ENCODE measurements at regions not wholly inside any gene's neighbourhood (a gene's known extent, or its start where the extent isn't known, plus 50 kb on each side); places are given as distances from the start of the nearest gene placed in this dataset.

DNA sequence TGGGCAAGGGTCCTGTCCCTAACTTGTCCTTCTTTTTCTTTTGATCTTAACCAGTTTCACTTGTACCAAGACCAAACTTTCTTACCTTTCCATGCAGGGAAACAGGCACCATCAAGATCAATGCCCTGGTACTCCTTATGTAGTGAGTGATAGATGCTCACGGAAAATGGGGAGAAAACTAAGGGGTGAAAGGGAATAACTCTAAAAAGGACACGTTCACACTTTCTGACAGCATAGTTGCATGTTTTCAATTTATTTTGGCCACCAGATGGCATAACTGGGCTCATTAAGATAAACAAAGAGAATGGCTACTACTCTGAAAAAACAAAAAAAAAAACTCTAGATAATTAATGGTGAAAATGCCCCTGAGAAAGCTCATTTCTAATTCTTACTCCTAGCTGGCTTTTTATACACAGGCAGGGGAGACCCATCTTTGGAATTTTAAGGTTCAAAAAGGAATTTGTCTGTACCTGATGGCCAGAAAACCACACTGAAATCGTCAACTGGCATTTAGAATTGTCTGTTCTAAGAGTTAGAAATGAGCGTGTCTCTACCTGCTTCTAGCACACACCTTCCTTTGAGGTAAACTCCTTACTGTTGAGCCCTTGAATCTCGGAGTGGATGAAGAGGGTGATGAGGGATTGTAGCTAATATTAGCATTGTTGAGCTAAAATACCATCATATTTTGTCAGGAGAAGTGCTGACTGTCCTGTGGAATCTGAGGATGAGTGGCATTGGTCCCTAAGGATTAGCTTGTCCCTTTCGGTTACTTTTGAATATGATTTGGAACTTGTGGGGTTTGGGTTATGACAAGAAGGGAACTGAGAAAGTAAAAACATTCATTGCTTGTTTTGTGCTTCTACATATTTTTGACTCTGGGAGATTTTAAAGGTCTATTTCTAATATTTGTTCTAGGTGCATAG is 62.2 kb upstream of the DDR1 start (continued):
- TF ChIP-seq, protein P1, sequence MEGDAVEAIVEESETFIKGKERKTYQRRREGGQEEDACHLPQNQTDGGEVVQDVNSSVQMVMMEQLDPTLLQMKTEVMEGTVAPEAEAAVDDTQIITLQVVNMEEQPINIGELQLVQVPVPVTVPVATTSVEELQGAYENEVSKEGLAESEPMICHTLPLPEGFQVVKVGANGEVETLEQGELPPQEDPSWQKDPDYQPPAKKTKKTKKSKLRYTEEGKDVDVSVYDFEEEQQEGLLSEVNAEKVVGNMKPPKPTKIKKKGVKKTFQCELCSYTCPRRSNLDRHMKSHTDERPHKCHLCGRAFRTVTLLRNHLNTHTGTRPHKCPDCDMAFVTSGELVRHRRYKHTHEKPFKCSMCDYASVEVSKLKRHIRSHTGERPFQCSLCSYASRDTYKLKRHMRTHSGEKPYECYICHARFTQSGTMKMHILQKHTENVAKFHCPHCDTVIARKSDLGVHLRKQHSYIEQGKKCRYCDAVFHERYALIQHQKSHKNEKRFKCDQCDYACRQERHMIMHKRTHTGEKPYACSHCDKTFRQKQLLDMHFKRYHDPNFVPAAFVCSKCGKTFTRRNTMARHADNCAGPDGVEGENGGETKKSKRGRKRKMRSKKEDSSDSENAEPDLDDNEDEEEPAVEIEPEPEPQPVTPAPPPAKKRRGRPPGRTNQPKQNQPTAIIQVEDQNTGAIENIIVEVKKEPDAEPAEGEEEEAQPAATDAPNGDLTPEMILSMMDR (IDR thresholded peaks at IDR 0.05 in 2 of 3, conservative IDR thresholded peaks at IDR 0.05 in 1 of 3; ENCODE audit: control insufficient read depth in 2 of 3, extremely low read depth in 1 of 3, insufficient read depth in 1 of 3, low read depth in 3 of 3, low read length in 3 of 3) = peak; percentile 50 to 61 (median 52); a peak in 5 of 6 replicates
- no peak for TF ChIP-seq SUZ12 (IDR thresholded peaks at IDR 0.05; ENCODE audit: unreplicated experiment)
- TF ChIP-seq MTA2 (IDR thresholded peaks at IDR 0.05; ENCODE audit: low read depth) = peak; percentile 26; the same call in 1 of the 2 replicates
- no peak for TF ChIP-seq STAT3 (IDR thresholded peaks at IDR 0.05; ENCODE audit: low read depth, low read length)
- TF ChIP-seq EP300 (IDR thresholded peaks at IDR 0.05; ENCODE audit: borderline replicate concordance in 1 of 2, control insufficient read depth in 1 of 2, low read depth in 2 of 2, low read length in 2 of 2) = 0 out of 4 replicates have a peak, but pooled peaks of 1 of the 2 experiments have one; percentile 15
- no peak for TF ChIP-seq ZBTB40 (IDR thresholded peaks at IDR 0.05; ENCODE audit: borderline replicate concordance)
- no peak for TF ChIP-seq CBX3 (IDR thresholded peaks at IDR 0.05; ENCODE audit: borderline replicate concordance, low read depth)
- no peak for TF ChIP-seq BCL11A (IDR thresholded peaks at IDR 0.05; ENCODE audit: low read depth, low read length)
- no peak for TF ChIP-seq POLR2A (IDR thresholded peaks at IDR 0.05; ENCODE audit: low read depth, low read length)
- TF ChIP-seq RUNX3 (IDR thresholded peaks at IDR 0.05; ENCODE audit: low read length) = no peak; the same call in 1 of the 2 replicates
- no peak for TF ChIP-seq NR2C1 (IDR thresholded peaks at IDR 0.05)
- no peak for TF ChIP-seq SUPT20H (IDR thresholded peaks at IDR 0.05; ENCODE audit: borderline replicate concordance, control insufficient read depth, low read depth, low read length)
- no peak for TF ChIP-seq RFX5 (IDR thresholded peaks at IDR 0.05; ENCODE audit: low read depth, low read length)
- TF ChIP-seq HDAC2 (IDR thresholded peaks at IDR 0.05) = no peak
- TF ChIP-seq RELA (IDR thresholded peaks at IDR 0.05; ENCODE audit: borderline replicate concordance, partially characterized antibody) = peak; percentile 9
- TF ChIP-seq LARP7 (IDR thresholded peaks at IDR 0.05) = no peak
- TF ChIP-seq NFYA (IDR thresholded peaks at IDR 0.05; ENCODE audit: borderline replicate concordance, low read depth, low read length) = no peak
- no peak for TF ChIP-seq PRDM15 (CRISPR knock-in tag; IDR thresholded peaks at IDR 0.05)
- TF ChIP-seq SMARCA5 (IDR thresholded peaks at IDR 0.05) = no peak
- TF ChIP-seq SIX5 (IDR thresholded peaks at IDR 0.05; ENCODE audit: low read depth, low read length, severe bottlenecking) = no peak
- TF ChIP-seq ZNF622 (IDR thresholded peaks at IDR 0.05) = no peak

Data from GM12878 (cell line).